Vagina (tissue), 2 donors: ENCODE measurements at regions not wholly inside any gene's neighbourhood (a gene's known extent, or its start where the extent isn't known, plus 50 kb on each side); places are given as distances from the start of the nearest gene placed in this dataset.

Experiments
- POLR2A ChIP-seq, 2 donors: fragments of 450-650 bp; IDR thresholded peaks; one replicate each; pipeline ENCODE4 v1.6.1; 2017; ENCODE audit warnings: antibody characterized with exemption in 2 of 2, mild to moderate bottlenecking in 2 of 2, moderate library complexity in 2 of 2
- TF ChIP-seq, protein P1 (sequence below), 3 experiments: fragments of 450-650 bp in 2 of 3; fragments of 200-600 bp in 1 of 3; sonication (generic) in 1 of 3; IDR thresholded peaks; one replicate each; pipeline ENCODE4 v1.5.1; 2017 to 2019; ENCODE audit warnings: antibody characterized with exemption in 3 of 3, mild to moderate bottlenecking in 2 of 3, moderate library complexity in 2 of 3

DNA sequence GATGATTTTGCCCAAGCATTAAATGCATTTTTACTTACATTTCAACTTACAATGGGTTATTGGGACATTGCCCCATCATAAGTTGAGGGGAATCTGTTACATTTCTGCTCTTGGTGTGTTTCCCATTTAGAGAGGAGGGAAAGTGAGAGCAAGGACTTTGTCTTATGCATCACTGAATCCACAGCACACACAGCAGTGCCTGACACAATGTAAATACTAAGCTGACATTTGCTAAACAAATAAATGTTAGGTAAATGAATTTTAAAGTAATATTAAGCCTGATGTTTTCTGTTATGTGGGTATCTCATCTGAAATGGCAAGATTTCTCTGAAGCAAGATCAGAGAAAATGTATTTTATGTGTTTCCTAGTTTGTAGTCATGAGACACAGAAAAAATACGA is 143.6 kb upstream of the STXBP5 start:
- TF ChIP-seq, protein P1, sequence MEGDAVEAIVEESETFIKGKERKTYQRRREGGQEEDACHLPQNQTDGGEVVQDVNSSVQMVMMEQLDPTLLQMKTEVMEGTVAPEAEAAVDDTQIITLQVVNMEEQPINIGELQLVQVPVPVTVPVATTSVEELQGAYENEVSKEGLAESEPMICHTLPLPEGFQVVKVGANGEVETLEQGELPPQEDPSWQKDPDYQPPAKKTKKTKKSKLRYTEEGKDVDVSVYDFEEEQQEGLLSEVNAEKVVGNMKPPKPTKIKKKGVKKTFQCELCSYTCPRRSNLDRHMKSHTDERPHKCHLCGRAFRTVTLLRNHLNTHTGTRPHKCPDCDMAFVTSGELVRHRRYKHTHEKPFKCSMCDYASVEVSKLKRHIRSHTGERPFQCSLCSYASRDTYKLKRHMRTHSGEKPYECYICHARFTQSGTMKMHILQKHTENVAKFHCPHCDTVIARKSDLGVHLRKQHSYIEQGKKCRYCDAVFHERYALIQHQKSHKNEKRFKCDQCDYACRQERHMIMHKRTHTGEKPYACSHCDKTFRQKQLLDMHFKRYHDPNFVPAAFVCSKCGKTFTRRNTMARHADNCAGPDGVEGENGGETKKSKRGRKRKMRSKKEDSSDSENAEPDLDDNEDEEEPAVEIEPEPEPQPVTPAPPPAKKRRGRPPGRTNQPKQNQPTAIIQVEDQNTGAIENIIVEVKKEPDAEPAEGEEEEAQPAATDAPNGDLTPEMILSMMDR (IDR thresholded peaks at IDR 0.05): no peak
- TF ChIP-seq POLR2A (IDR thresholded peaks at IDR 0.05): no peak
